ENCODE measurements at regions not wholly inside any gene's neighbourhood (a gene's known extent, or its start where the extent isn't known, plus 50 kb on each side); places are given as distances from the start of the nearest gene placed in this dataset.

DNA sequence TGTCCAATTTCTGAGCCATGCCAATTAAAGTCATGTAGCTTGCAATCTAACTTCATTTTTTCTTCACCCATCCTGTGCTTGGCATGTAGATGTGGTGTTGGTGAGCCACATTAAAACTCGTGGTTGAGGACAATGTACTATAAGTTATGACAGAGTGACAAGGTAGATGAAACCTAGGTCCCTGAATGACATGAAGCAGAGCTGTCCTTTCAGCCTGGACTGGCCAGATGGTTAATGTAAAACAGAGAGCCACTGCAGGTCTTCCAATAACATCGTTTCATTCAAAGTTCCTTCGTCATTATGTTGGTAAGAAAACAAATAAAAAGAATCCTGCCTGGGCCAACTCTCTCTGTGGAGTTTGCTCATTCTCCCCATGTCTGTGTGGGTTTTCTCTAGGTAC lies 856.5 kb upstream of the SEMA6A start:
- Mint-ChIP-seq H3K27ac (no peak overlapping the region), H3K4me1 (peaks cover 12 to 16% of the 10 kb centered on the region in 2 experiments), H3K4me3 (no peak overlapping the region), H3K27me3 (ENCODE audit: low read depth) (no peaks in the 10 kb centered on the region), H3K9me3 (no peaks in the 10 kb centered on the region), H3K36me3 (ENCODE audit: insufficient read depth in 1 of 3, low read depth in 3 of 3) (no peaks in the 10 kb centered on the region; a peak in 1 of 7 replicates)
- no peak overlapping the region for H2BK5ac ChIP-seq (ENCODE audit: insufficient read length, low read length)
- no peaks in the 10 kb centered on the region for H3K79me2 ChIP-seq (ENCODE audit: insufficient read depth, low read length)
- no peak overlapping the region for H2AFZ ChIP-seq (ENCODE audit: low read length)
- no peak overlapping the region for H2BK15ac ChIP-seq (ENCODE audit: low read depth, low read length)
- no peaks in the 10 kb centered on the region for H3K23me2 ChIP-seq (ENCODE audit: insufficient read length, low read depth, low read length, poor library complexity, severe bottlenecking)
- no peak overlapping the region for H4K91ac ChIP-seq (ENCODE audit: insufficient read length, low read depth, low read length)
- no peak overlapping the region for H3T11ph ChIP-seq (ENCODE audit: low read length)
- H2BK120ac ChIP-seq (ENCODE audit: low read depth, low read length, poor library complexity, severe bottlenecking), result no peak overlapping the region
- H3K14ac ChIP-seq (ENCODE audit: insufficient read depth, low read length), result no peak overlapping the region
- no peaks in the 10 kb centered on the region for H4K20me1 ChIP-seq (ENCODE audit: control insufficient read depth, insufficient read depth, insufficient read length)
- no peak overlapping the region for H2BK12ac ChIP-seq (ENCODE audit: insufficient read length, low read depth, low read length)
- H3K4me2 ChIP-seq (ENCODE audit: insufficient read depth, insufficient read length, low read length), result no peak overlapping the region
- no peak overlapping the region for H2AK5ac ChIP-seq (ENCODE audit: insufficient read length, low read length)
- H3K23ac ChIP-seq (ENCODE audit: insufficient read length, low read depth, low read length), result no peak overlapping the region
- H3K4ac ChIP-seq (ENCODE audit: low read depth, low read length), result no peak overlapping the region
- H3K27me3 ChIP-seq (ENCODE audit: insufficient read depth, low read length), result no peaks in the 10 kb centered on the region
- H3K9me3 ChIP-seq (ENCODE audit: control insufficient read depth, low read depth, low read length), result no peaks in the 10 kb centered on the region
- H3K27ac ChIP-seq (ENCODE audit: insufficient read length, low read depth, low read length), result no peak overlapping the region
- no peak overlapping the region for H3K9ac ChIP-seq (ENCODE audit: extremely low read depth, insufficient read length, low read length)
- H3K79me1 ChIP-seq (ENCODE audit: insufficient read depth, low read depth, low read length, poor library complexity, severe bottlenecking), result no peaks in the 10 kb centered on the region
- H2BK20ac ChIP-seq (ENCODE audit: low read depth, low read length, poor library complexity, severe bottlenecking), result no peak overlapping the region
- no peak overlapping the region for H4K5ac ChIP-seq (ENCODE audit: insufficient read length, low read depth, low read length)
- no peak overlapping the region for H3K18ac ChIP-seq (ENCODE audit: insufficient read length, low read depth, low read length)
- WGBS (ENCODE audit: extremely low coverage, insufficient read length, low lambda C conversion rate), result no CpG with 5 or more reads among the region's 3 CpGs
- no peak overlapping the region for H3K56ac ChIP-seq (ENCODE audit: insufficient read length, low read depth, low read length)
- peaks cover 4% of the 10 kb centered on the region; the same call in 1 of the 2 replicates for H3K4me1 ChIP-seq (ENCODE audit: insufficient read depth, low read length)
- no peak overlapping the region for H4K8ac ChIP-seq (replicated peaks; ENCODE audit: insufficient read length, low read depth, low read length)
- DNase-seq, result no peak
- TF ChIP-seq, protein P1, sequence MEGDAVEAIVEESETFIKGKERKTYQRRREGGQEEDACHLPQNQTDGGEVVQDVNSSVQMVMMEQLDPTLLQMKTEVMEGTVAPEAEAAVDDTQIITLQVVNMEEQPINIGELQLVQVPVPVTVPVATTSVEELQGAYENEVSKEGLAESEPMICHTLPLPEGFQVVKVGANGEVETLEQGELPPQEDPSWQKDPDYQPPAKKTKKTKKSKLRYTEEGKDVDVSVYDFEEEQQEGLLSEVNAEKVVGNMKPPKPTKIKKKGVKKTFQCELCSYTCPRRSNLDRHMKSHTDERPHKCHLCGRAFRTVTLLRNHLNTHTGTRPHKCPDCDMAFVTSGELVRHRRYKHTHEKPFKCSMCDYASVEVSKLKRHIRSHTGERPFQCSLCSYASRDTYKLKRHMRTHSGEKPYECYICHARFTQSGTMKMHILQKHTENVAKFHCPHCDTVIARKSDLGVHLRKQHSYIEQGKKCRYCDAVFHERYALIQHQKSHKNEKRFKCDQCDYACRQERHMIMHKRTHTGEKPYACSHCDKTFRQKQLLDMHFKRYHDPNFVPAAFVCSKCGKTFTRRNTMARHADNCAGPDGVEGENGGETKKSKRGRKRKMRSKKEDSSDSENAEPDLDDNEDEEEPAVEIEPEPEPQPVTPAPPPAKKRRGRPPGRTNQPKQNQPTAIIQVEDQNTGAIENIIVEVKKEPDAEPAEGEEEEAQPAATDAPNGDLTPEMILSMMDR (conservative IDR thresholded peaks at IDR 0.05), result no peak
